ENCODE measurements at regions not wholly inside any gene's neighbourhood (a gene's known extent, or its start where the extent isn't known, plus 50 kb on each side); places are given as distances from the start of the nearest gene placed in this dataset.
"Not testable (repeated sequence)": the region's sequence is repeated elsewhere in the genome, so short reads cannot be mapped to it uniquely, and the experiment has no call there.

- H2BK120ac ChIP-seq (ENCODE audit: low read depth, low read length) = no peak overlapping the region
- no peaks in the 10 kb centered on the region for H3K27me3 ChIP-seq (ENCODE audit: control insufficient read depth in 3 of 3, insufficient read depth in 3 of 3, low read depth in 1 of 3, low read length in 3 of 3)
- no peak overlapping the region for H3K4me2 ChIP-seq (ENCODE audit: insufficient read depth, low read length, poor library complexity, severe bottlenecking)
- no peak overlapping the region for H3K23ac ChIP-seq (ENCODE audit: low read depth, low read length, poor library complexity)
- no peak overlapping the region for H3K4me3 ChIP-seq (ENCODE audit: low read length in 2 of 2)
- H3K79me1 ChIP-seq (ENCODE audit: low read depth, low read length) = no peaks in the 10 kb centered on the region
- WGBS, 2 donors (ENCODE audit: extremely low coverage in 2 of 2, insufficient read length in 2 of 2, insufficient replicate concordance in 1 of 2) = no CpG with 5 or more reads among the region's 2 CpGs
- no peak overlapping the region for H3K9ac ChIP-seq (ENCODE audit: low read depth, low read length, poor library complexity)
- H3K14ac ChIP-seq (ENCODE audit: low read length) = no peak overlapping the region
- H2BK15ac ChIP-seq (ENCODE audit: low read length) = no peak overlapping the region
- H4K8ac ChIP-seq (ENCODE audit: low read depth, low read length) = no peak overlapping the region
- H3K4me1 ChIP-seq (ENCODE audit: control insufficient read depth in 2 of 2, insufficient read depth in 1 of 2, low read depth in 1 of 2, low read length in 2 of 2) = no peaks in the 10 kb centered on the region
- H3K36me3 ChIP-seq (replicated peaks in 1 of 2; ENCODE audit: control insufficient read depth in 2 of 2, insufficient read depth in 2 of 2, low read length in 2 of 2) = peaks cover 0 to 2% of the 10 kb centered on the region in 2 donors
- no peaks in the 10 kb centered on the region for H3K9me3 ChIP-seq (replicated peaks in 1 of 2; ENCODE audit: control insufficient read depth in 2 of 2, insufficient read depth in 1 of 2, low read depth in 1 of 2, low read length in 2 of 2)
- no peak overlapping the region for H2BK12ac ChIP-seq (ENCODE audit: low read length)
- no peak overlapping the region for H3K27ac ChIP-seq (replicated peaks; ENCODE audit: low read length)
- H3K18ac ChIP-seq (ENCODE audit: low read length) = no peak overlapping the region
- H2AK5ac ChIP-seq (ENCODE audit: low read depth, low read length) = no peak overlapping the region
- H3K4ac ChIP-seq (ENCODE audit: low read length) = no peak overlapping the region
- H2AFZ ChIP-seq (ENCODE audit: low read length) = no peak overlapping the region
- H2BK5ac ChIP-seq (ENCODE audit: low read length) = no peak overlapping the region
- H4K91ac ChIP-seq (ENCODE audit: low read depth, low read length, poor library complexity) = no peak overlapping the region
- no peak for DNase-seq (ENCODE audit: low spot score)
Measured at GRCh38 chr5:92050970-92051369, 667.9 kb upstream of the ARRDC3 start.

GRCh38 chr5:92041911-92042660 lies 659.0 kb upstream of the ARRDC3 start:
- Histone ChIP-seq H3K18ac (ENCODE audit: low read length) (no peak overlapping the region), H3K27me3 (ENCODE audit: control insufficient read depth in 3 of 3, insufficient read depth in 3 of 3, low read depth in 1 of 3, low read length in 3 of 3) (no peaks in the 10 kb centered on the region), H3K27ac (replicated peaks; ENCODE audit: low read length) (no peak overlapping the region), H2BK120ac (ENCODE audit: low read depth, low read length) (no peak overlapping the region), H2BK5ac (ENCODE audit: low read length) (no peak overlapping the region), H3K9ac (ENCODE audit: low read depth, low read length, poor library complexity) (no peak overlapping the region), H2AK5ac (ENCODE audit: low read depth, low read length) (no peak overlapping the region), H3K23ac (ENCODE audit: low read depth, low read length, poor library complexity) (no peak overlapping the region), H3K9me3 (replicated peaks in 1 of 2; ENCODE audit: control insufficient read depth in 2 of 2, insufficient read depth in 1 of 2, low read depth in 1 of 2, low read length in 2 of 2) (no peaks in the 10 kb centered on the region), H4K91ac (ENCODE audit: low read depth, low read length, poor library complexity) (no peak overlapping the region), H2BK15ac (ENCODE audit: low read length) (no peak overlapping the region), H3K14ac (ENCODE audit: low read length) (no peak overlapping the region), H3K4me1 (ENCODE audit: control insufficient read depth in 2 of 2, insufficient read depth in 1 of 2, low read depth in 1 of 2, low read length in 2 of 2) (no peaks in the 10 kb centered on the region), H3K79me1 (ENCODE audit: low read depth, low read length) (no peaks in the 10 kb centered on the region), H3K4me2 (ENCODE audit: insufficient read depth, low read length, poor library complexity, severe bottlenecking) (no peak overlapping the region), H2BK12ac (ENCODE audit: low read length) (no peak overlapping the region), H3K4me3 (ENCODE audit: low read length in 2 of 2) (no peak overlapping the region), H2AFZ (ENCODE audit: low read length) (peak overlapping the region; percentile 18), H3K36me3 (replicated peaks in 1 of 2; ENCODE audit: control insufficient read depth in 2 of 2, insufficient read depth in 2 of 2, low read length in 2 of 2) (no peaks in the 10 kb centered on the region), H3K4ac (ENCODE audit: low read length) (no peak overlapping the region), H4K8ac (ENCODE audit: low read depth, low read length) (no peak overlapping the region)
- no peak for DNase-seq (ENCODE audit: low spot score)
- no CpG with 5 or more reads among the region's 4 CpGs for WGBS, 2 donors (ENCODE audit: extremely low coverage in 2 of 2, insufficient read length in 2 of 2, insufficient replicate concordance in 1 of 2)

- Histone ChIP-seq H3K9me3 (replicated peaks in 1 of 2; ENCODE audit: control insufficient read depth in 2 of 2, insufficient read depth in 1 of 2, low read depth in 1 of 2, low read length in 2 of 2) (no peaks in the 10 kb centered on the region), H2BK15ac (ENCODE audit: low read length) (no peak overlapping the region), H2AK5ac (ENCODE audit: low read depth, low read length) (no peak overlapping the region), H3K4me1 (ENCODE audit: control insufficient read depth in 2 of 2, insufficient read depth in 1 of 2, low read depth in 1 of 2, low read length in 2 of 2) (no peaks in the 10 kb centered on the region), H3K36me3 (replicated peaks in 1 of 2; ENCODE audit: control insufficient read depth in 2 of 2, insufficient read depth in 2 of 2, low read length in 2 of 2) (no peaks in the 10 kb centered on the region), H3K14ac (ENCODE audit: low read length) (no peak overlapping the region), H3K4ac (ENCODE audit: low read length) (no peak overlapping the region), H4K8ac (ENCODE audit: low read depth, low read length) (no peak overlapping the region), H4K91ac (ENCODE audit: low read depth, low read length, poor library complexity) (no peak overlapping the region), H3K4me2 (ENCODE audit: insufficient read depth, low read length, poor library complexity, severe bottlenecking) (no peak overlapping the region), H3K4me3 (ENCODE audit: low read length in 2 of 2) (no peak overlapping the region), H3K27ac (replicated peaks; ENCODE audit: low read length) (no peak overlapping the region), H3K23ac (ENCODE audit: low read depth, low read length, poor library complexity) (no peak overlapping the region), H3K9ac (ENCODE audit: low read depth, low read length, poor library complexity) (no peak overlapping the region), H2AFZ (ENCODE audit: low read length) (no peak overlapping the region), H2BK12ac (ENCODE audit: low read length) (no peak overlapping the region), H3K18ac (ENCODE audit: low read length) (no peak overlapping the region), H3K79me1 (ENCODE audit: low read depth, low read length) (no peaks in the 10 kb centered on the region), H2BK120ac (ENCODE audit: low read depth, low read length) (no peak overlapping the region), H2BK5ac (ENCODE audit: low read length) (no peak overlapping the region), H3K27me3 (ENCODE audit: control insufficient read depth in 3 of 3, insufficient read depth in 3 of 3, low read depth in 1 of 3, low read length in 3 of 3) (no peaks in the 10 kb centered on the region)
- no peak for DNase-seq (ENCODE audit: low spot score)
- WGBS, 2 donors (ENCODE audit: extremely low coverage in 2 of 2, insufficient read length in 2 of 2, insufficient replicate concordance in 1 of 2) = no CpG with 5 or more reads among the region's 1 CpG
Measured at GRCh38 chr5:92041206-92041605, 658.1 kb upstream of the ARRDC3 start.

GRCh38 chr5:92029792-92030191 lies 646.7 kb upstream of the ARRDC3 start:
- H3K23ac ChIP-seq (ENCODE audit: low read depth, low read length, poor library complexity); H4K91ac ChIP-seq (ENCODE audit: low read depth, low read length, poor library complexity); H3K4me1 ChIP-seq (ENCODE audit: control insufficient read depth in 2 of 2, insufficient read depth in 1 of 2, low read depth in 1 of 2, low read length in 2 of 2); H3K4me3 ChIP-seq (ENCODE audit: low read length in 2 of 2); H3K18ac ChIP-seq (ENCODE audit: low read length); H2BK5ac ChIP-seq (ENCODE audit: low read length); H2AFZ ChIP-seq (ENCODE audit: low read length); H2BK120ac ChIP-seq (ENCODE audit: low read depth, low read length); H4K8ac ChIP-seq (ENCODE audit: low read depth, low read length); DNase-seq (ENCODE audit: low spot score); H2BK12ac ChIP-seq (ENCODE audit: low read length); H3K36me3 ChIP-seq (replicated peaks in 1 of 2; ENCODE audit: control insufficient read depth in 2 of 2, insufficient read depth in 2 of 2, low read length in 2 of 2); H3K4ac ChIP-seq (ENCODE audit: low read length); H3K9me3 ChIP-seq (replicated peaks in 1 of 2; ENCODE audit: control insufficient read depth in 2 of 2, insufficient read depth in 1 of 2, low read depth in 1 of 2, low read length in 2 of 2); H2AK5ac ChIP-seq (ENCODE audit: low read depth, low read length); H3K9ac ChIP-seq (ENCODE audit: low read depth, low read length, poor library complexity); H3K79me1 ChIP-seq (ENCODE audit: low read depth, low read length); H3K4me2 ChIP-seq (ENCODE audit: insufficient read depth, low read length, poor library complexity, severe bottlenecking); H2BK15ac ChIP-seq (ENCODE audit: low read length); H3K27me3 ChIP-seq (ENCODE audit: control insufficient read depth in 3 of 3, insufficient read depth in 3 of 3, low read depth in 1 of 3, low read length in 3 of 3); H3K14ac ChIP-seq (ENCODE audit: low read length); H3K27ac ChIP-seq (replicated peaks; ENCODE audit: low read length): not testable (repeated sequence)
- WGBS, 2 donors (ENCODE audit: extremely low coverage in 2 of 2, insufficient read length in 2 of 2, insufficient replicate concordance in 1 of 2) = no CpG with 5 or more reads among the region's 2 CpGs

Measured in neuronal stem cell (in vitro differentiated cells).